ENCODE measurements at regions not wholly inside any gene's neighbourhood (a gene's known extent, or its start where the extent isn't known, plus 50 kb on each side); places are given as distances from the start of the nearest gene placed in this dataset.

DNA sequence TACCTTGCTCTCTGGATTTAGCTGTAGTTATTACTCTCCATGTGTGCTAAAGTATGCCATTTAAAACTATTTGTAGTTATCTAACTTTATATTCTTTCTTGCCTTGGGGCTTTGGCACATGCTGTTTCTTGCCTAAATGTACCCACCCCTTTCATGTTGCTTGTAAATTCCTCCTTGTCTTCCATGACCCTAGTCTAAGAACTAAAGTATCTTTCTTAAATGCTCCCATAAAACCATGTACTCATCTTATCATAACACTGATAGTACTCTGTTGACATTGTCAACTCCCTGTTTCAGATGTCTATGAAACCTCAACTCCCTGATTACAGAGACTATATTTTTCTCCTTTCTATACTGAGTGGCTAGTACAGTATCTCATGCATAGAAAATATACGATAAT lies 564.9 kb upstream of the IRAK1BP1 start:
- TF ChIP-seq, protein P1, sequence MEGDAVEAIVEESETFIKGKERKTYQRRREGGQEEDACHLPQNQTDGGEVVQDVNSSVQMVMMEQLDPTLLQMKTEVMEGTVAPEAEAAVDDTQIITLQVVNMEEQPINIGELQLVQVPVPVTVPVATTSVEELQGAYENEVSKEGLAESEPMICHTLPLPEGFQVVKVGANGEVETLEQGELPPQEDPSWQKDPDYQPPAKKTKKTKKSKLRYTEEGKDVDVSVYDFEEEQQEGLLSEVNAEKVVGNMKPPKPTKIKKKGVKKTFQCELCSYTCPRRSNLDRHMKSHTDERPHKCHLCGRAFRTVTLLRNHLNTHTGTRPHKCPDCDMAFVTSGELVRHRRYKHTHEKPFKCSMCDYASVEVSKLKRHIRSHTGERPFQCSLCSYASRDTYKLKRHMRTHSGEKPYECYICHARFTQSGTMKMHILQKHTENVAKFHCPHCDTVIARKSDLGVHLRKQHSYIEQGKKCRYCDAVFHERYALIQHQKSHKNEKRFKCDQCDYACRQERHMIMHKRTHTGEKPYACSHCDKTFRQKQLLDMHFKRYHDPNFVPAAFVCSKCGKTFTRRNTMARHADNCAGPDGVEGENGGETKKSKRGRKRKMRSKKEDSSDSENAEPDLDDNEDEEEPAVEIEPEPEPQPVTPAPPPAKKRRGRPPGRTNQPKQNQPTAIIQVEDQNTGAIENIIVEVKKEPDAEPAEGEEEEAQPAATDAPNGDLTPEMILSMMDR (IDR thresholded peaks at IDR 0.05; ENCODE audit: control extremely low read depth, extremely low read depth, low read depth, missing control alignments) = no peak
- no peak for DNase-seq (ENCODE audit: extremely low spot score)
- POLR2A ChIA-PET = no interaction called here
- CTCF ChIA-PET = no interaction called here

GRCh38 chr6:78308025-78308424 lies 559.3 kb upstream of the IRAK1BP1 start:
- ChIA-PET CTCF (no interaction called here), POLR2A (no interaction called here)
- no peak for DNase-seq (ENCODE audit: extremely low spot score)
- TF ChIP-seq, protein P1 (IDR thresholded peaks at IDR 0.05; ENCODE audit: control extremely low read depth, extremely low read depth, low read depth, missing control alignments) = no peak

GRCh38 chr6:78322068-78322845 lies 545.1 kb upstream of the IRAK1BP1 start:
- CTCF ChIA-PET = no interaction called here
- DNase-seq (ENCODE audit: extremely low spot score) = no peak

GRCh38 chr6:78324213-78324612 lies 543.1 kb upstream of the IRAK1BP1 start:
- ChIA-PET POLR2A (no interaction called here), CTCF (no interaction called here)
- TF ChIP-seq, protein P1 (IDR thresholded peaks at IDR 0.05; ENCODE audit: control extremely low read depth, extremely low read depth, low read depth, missing control alignments) = no peak
- DNase-seq (ENCODE audit: extremely low spot score) = no peak

More at GRCh38 chr6:78322068-78322845, 545.1 kb upstream of the IRAK1BP1 start:
- POLR2A ChIA-PET = no interaction called here
- TF ChIP-seq, protein P1 (IDR thresholded peaks at IDR 0.05; ENCODE audit: control extremely low read depth, extremely low read depth, low read depth, missing control alignments) = no peak

DNA sequence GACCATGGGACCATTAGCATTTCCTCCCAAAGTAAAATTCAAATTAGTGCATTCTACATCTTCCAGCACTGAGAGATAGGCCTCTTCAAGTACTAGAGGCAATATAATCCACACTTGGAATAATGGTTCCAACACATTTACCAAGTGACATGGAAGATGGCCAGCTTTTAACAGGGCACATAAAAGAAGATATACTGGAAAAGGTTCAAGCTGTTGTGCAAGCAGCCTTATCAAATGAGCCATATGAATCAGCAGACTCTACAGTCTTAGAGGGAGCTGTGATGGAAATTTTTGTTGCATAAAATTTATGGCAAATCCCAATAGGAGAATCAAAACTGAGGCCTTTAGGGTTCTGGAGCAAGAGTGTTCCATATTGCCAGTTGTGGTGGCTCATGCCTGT lies 526.6 kb upstream of the IRAK1BP1 start:
- POLR2A ChIA-PET = no interaction called here
- TF ChIP-seq, protein P1 (IDR thresholded peaks at IDR 0.05; ENCODE audit: control extremely low read depth, extremely low read depth, low read depth, missing control alignments) = no peak
- DNase-seq (ENCODE audit: extremely low spot score) = no peak
- CTCF ChIA-PET = no interaction called here

DNA sequence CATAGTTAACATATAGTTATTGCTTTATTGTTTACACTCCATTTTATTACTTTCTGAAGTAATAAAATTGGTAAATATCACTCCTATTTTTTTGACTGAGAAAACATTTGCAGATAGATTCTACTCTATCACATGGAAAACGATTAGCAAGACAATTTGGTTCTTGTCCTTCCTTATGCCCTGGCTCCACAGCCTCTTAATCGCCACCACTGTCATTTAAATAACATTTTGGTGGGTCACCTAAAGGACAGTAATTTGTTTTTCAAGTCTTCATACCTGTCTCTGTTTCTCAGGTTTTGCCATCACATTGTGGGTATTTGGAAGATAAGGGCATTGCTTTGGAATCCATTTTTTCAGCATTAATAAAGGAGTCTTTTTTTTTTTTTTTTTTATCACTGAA lies 521.5 kb upstream of the IRAK1BP1 start:
- ChIA-PET POLR2A (no interaction called here), CTCF (no interaction called here)
- TF ChIP-seq, protein P1 (IDR thresholded peaks at IDR 0.05; ENCODE audit: control extremely low read depth, extremely low read depth, low read depth, missing control alignments) = no peak
- DNase-seq (ENCODE audit: extremely low spot score) = no peak
